A673 (cell line): ENCODE measurements at regions not wholly inside any gene's neighbourhood (a gene's known extent, or its start where the extent isn't known, plus 50 kb on each side); places are given as distances from the start of the nearest gene placed in this dataset.
A peak's percentile ranks its signal among the peaks of the same experiment; 100 is the strongest.
"Not testable (repeated sequence)": the region's sequence is repeated elsewhere in the genome, so short reads cannot be mapped to it uniquely, and the experiment has no call there.

ENCODE experiments used
- BruUV-seq: library from RNA; stranded (reverse); fragments of 400-500 nt; replicated peaks from 2 replicates; lab custom pipeline; 2021; lab: Mats Ljungman, UMichigan
- CTCF ChIA-PET: fragments of 300-600 bp; sonication (Branson Sonifier 250); formaldehyde crosslinking; loops from one replicate; lab custom pipeline; 2022; ENCODE audit warnings: antibody characterized with exemption; lab: Charles Lee
- POLR2A ChIA-PET: fragments of 300-600 bp; sonication (Branson Sonifier 250); formaldehyde crosslinking; loops from one replicate; lab custom pipeline; 2022; ENCODE audit warnings: antibody characterized with exemption; ENCODE audit not compliant: low non-redundant PET; lab: Charles Lee
- DNase-seq: peaks from one replicate; pipeline ENCODE4 v3.0.0-alpha.2; 2015; ENCODE audit warnings: low spot score
- H3K27ac ChIP-seq: fragments of 200-600 bp; sonication (generic); 2 replicates; pipeline ENCODE4 v1.5.1; 2016; ENCODE audit warnings: mixed run types, low read depth, mild to moderate bottlenecking, mixed read lengths, antibody characterized with exemption, low read length; ENCODE audit not compliant: poor library complexity, severe bottlenecking
- H3K27me3 ChIP-seq: fragments of 200-600 bp; sonication (generic); replicated peaks from 2 replicates; pipeline ENCODE4 v1.6.1; 2017; ENCODE audit warnings: mixed run types, low read depth, mild to moderate bottlenecking, mixed read lengths, antibody characterized with exemption, low read length; ENCODE audit not compliant: insufficient read depth, poor library complexity
- H3K36me3 ChIP-seq: fragments of 200-600 bp; sonication (generic); 2 replicates; pipeline ENCODE4 v1.6.1; 2016; ENCODE audit warnings: mixed run types, mild to moderate bottlenecking, mixed read lengths, antibody characterized with exemption, low read length; ENCODE audit not compliant: insufficient read depth, poor library complexity, severe bottlenecking
- H3K4me1 ChIP-seq: fragments of 200-600 bp; sonication (generic); 2 replicates; pipeline ENCODE4 v1.6.1; 2017; ENCODE audit warnings: mixed run types, mild to moderate bottlenecking, mixed read lengths, antibody characterized with exemption, low read length; ENCODE audit not compliant: insufficient read depth, poor library complexity, severe bottlenecking
- H3K4me3 ChIP-seq: fragments of 200-600 bp; sonication (generic); 2 replicates; pipeline ENCODE4 v1.5.1; 2016; ENCODE audit warnings: low read depth, mixed run types, mild to moderate bottlenecking, mixed read lengths, low read length; ENCODE audit not compliant: poor library complexity, severe bottlenecking
- H3K9me3 ChIP-seq: fragments of 200-600 bp; sonication (generic); 2 replicates; pipeline ENCODE4 v1.6.1; 2016; ENCODE audit warnings: mixed run types, low read depth, mild to moderate bottlenecking, mixed read lengths, antibody characterized with exemption, low read length; ENCODE audit not compliant: poor library complexity, severe bottlenecking
- intact Hi-C: fragments of 100-400 bp; cut with micrococcal nuclease; formaldehyde crosslinking; loops from one replicate; pipeline ENCODE4 v1.10.0; 2022; ENCODE audit not compliant: unreplicated experiment

GRCh38 chr7:32741853-32742476 is 149.6 kb downstream of the KBTBD2 start:
- H3K9me3 ChIP-seq, H3K4me3 ChIP-seq, CTCF ChIA-PET, intact Hi-C loops, H3K36me3 ChIP-seq, H3K27ac ChIP-seq, H3K27me3 ChIP-seq, POLR2A ChIA-PET, H3K4me1 ChIP-seq, BruUV-seq, DNase-seq: not testable (repeated sequence)

GRCh38 chr7:32739749-32740148 is 151.8 kb downstream of the KBTBD2 start:
- BruUV-seq, H3K36me3 ChIP-seq, H3K27ac ChIP-seq, H3K4me1 ChIP-seq, POLR2A ChIA-PET, DNase-seq, H3K9me3 ChIP-seq, H3K27me3 ChIP-seq, CTCF ChIA-PET, H3K4me3 ChIP-seq, intact Hi-C loops: not testable (repeated sequence)

- DNase-seq, H3K27me3 ChIP-seq, H3K27ac ChIP-seq, intact Hi-C loops, H3K4me3 ChIP-seq, H3K9me3 ChIP-seq, CTCF ChIA-PET, H3K4me1 ChIP-seq, BruUV-seq, POLR2A ChIA-PET, H3K36me3 ChIP-seq: not testable (repeated sequence)
Measured at GRCh38 chr7:32738390-32738789, 153.2 kb downstream of the KBTBD2 start.

- H3K27me3 ChIP-seq, H3K9me3 ChIP-seq, H3K27ac ChIP-seq, DNase-seq, POLR2A ChIA-PET, H3K4me3 ChIP-seq, BruUV-seq, H3K36me3 ChIP-seq, CTCF ChIA-PET, intact Hi-C loops, H3K4me1 ChIP-seq: not testable (repeated sequence)
Measured at GRCh38 chr7:32732767-32733166, 158.8 kb downstream of the KBTBD2 start.

GRCh38 chr7:32729335-32729675 is 162.3 kb downstream of the KBTBD2 start:
- H3K27me3 ChIP-seq, H3K9me3 ChIP-seq, POLR2A ChIA-PET, H3K4me1 ChIP-seq, H3K36me3 ChIP-seq, BruUV-seq, CTCF ChIA-PET, H3K27ac ChIP-seq: not testable (repeated sequence)
- DNase-seq: peak; percentile 3
- H3K4me3 ChIP-seq: peak overlapping the region; percentile 76
- intact Hi-C loops: loop anchor here (10.0 kb wide), 1 partner anchor 235 kb away; the partner anchor contains the start of genes AVL9 and LSM5

- CTCF ChIA-PET: not testable (repeated sequence)
- peak; percentile 83 for DNase-seq
Measured at GRCh38 chr7:32728412-32729334, 162.9 kb downstream of the KBTBD2 start.

GRCh38 chr7:32727483-32728411 is 163.8 kb downstream of the KBTBD2 start:
- DNase-seq: peak; percentile 72
- BruUV-seq, H3K36me3 ChIP-seq, CTCF ChIA-PET, H3K4me1 ChIP-seq, H3K9me3 ChIP-seq, H3K27me3 ChIP-seq: not testable (repeated sequence)
- POLR2A ChIA-PET: interaction anchor here (0.5 kb wide), 1 partner anchor 328 kb away, joined by 3 read pairs; no protein-coding TSS in a partner anchor
- intact Hi-C loops: loop anchor here (10.0 kb wide), 1 partner anchor 233 kb away; the partner anchor contains the start of genes AVL9 and LSM5
- Histone ChIP-seq H3K27ac (peak overlapping the region; percentile 73), H3K4me3 (peak overlapping the region; percentile 76)

More at GRCh38 chr7:32728412-32729334, 162.9 kb downstream of the KBTBD2 start:
- POLR2A ChIA-PET: interaction anchor here (0.5 kb wide), 1 partner anchor 327 kb away, joined by 3 read pairs; no protein-coding TSS in a partner anchor
- intact Hi-C loops: loop anchor here (10.0 kb wide), 1 partner anchor 234 kb away; the partner anchor contains the start of genes AVL9 and LSM5
- peak overlapping the region; percentile 73 for H3K27ac ChIP-seq
- not testable (repeated sequence) for H3K9me3 ChIP-seq, H3K36me3 ChIP-seq, H3K27me3 ChIP-seq, BruUV-seq, H3K4me1 ChIP-seq
- H3K4me3 ChIP-seq: peak overlapping the region; percentile 76
